ENCODE measurements at regions not wholly inside any gene's neighbourhood (a gene's known extent, or its start where the extent isn't known, plus 50 kb on each side); places are given as distances from the start of the nearest gene placed in this dataset.
A peak's percentile ranks its signal among the peaks of the same experiment; 100 is the strongest.

GRCh38 chrX:7263961-7264360 is 116.0 kb upstream of the PUDP start:
- ChIA-PET POLR2A (no interaction called here), CTCF (no interaction called here)
- ATAC-seq (ENCODE audit: low read depth) (no peak), DNase-seq (no peak)
- no peak overlapping the region for H3K27ac Mint-ChIP-seq
- H3K27me3 Mint-ChIP-seq, result no peaks in the 10 kb centered on the region
- H3K4me1 Mint-ChIP-seq, result peaks cover 39% of the 10 kb centered on the region
- H3K9me3 Mint-ChIP-seq, result no peaks in the 10 kb centered on the region
- intact Hi-C loops (cut with micrococcal nuclease), result no loop called here
- no peak for TF ChIP-seq CTCF (IDR thresholded peaks at IDR 0.05)
- H3K4me3 Mint-ChIP-seq, result no peak overlapping the region
- H3K36me3 Mint-ChIP-seq (ENCODE audit: low read depth), result peaks cover 5% of the 10 kb centered on the region

GRCh38 chrX:7263330-7263729 is 115.4 kb upstream of the PUDP start:
- DNase-seq (no peak), ATAC-seq (ENCODE audit: low read depth) (no peak)
- ChIA-PET POLR2A (no interaction called here), CTCF (no interaction called here)
- Mint-ChIP-seq H3K27ac (no peak overlapping the region), H3K4me3 (no peak overlapping the region), H3K27me3 (no peaks in the 10 kb centered on the region), H3K36me3 (ENCODE audit: low read depth) (peaks cover 9% of the 10 kb centered on the region), H3K9me3 (no peaks in the 10 kb centered on the region), H3K4me1 (peaks cover 39% of the 10 kb centered on the region)
- TF ChIP-seq CTCF (IDR thresholded peaks at IDR 0.05), result no peak
- intact Hi-C loops (cut with micrococcal nuclease), result no loop called here

GRCh38 chrX:7262551-7262950 is 114.6 kb upstream of the PUDP start:
- H3K36me3 Mint-ChIP-seq (ENCODE audit: low read depth), result peaks cover 12% of the 10 kb centered on the region

GRCh38 chrX:7261672-7262332 is 113.8 kb upstream of the PUDP start:
- ChIA-PET POLR2A (no interaction called here), CTCF (no interaction called here)
- ATAC-seq (ENCODE audit: low read depth) (peak; percentile 62), DNase-seq (no peak)
- TF ChIP-seq CTCF (IDR thresholded peaks at IDR 0.05), result no peak
- peak overlapping the region; percentile 64 for H3K4me3 Mint-ChIP-seq
- H3K36me3 Mint-ChIP-seq (ENCODE audit: low read depth), result peaks cover 16% of the 10 kb centered on the region
- H3K4me1 Mint-ChIP-seq, result peaks cover 39% of the 10 kb centered on the region
- intact Hi-C loops (cut with micrococcal nuclease), result loop anchor here (1.0 to 2.0 kb wide), 3 partner anchors 19 to 178 kb away; partner anchors contain the start of gene PUDP
- no peaks in the 10 kb centered on the region for H3K9me3 Mint-ChIP-seq
- H3K27me3 Mint-ChIP-seq, result no peaks in the 10 kb centered on the region
- H3K27ac Mint-ChIP-seq, result peak overlapping the region; percentile 89

More at GRCh38 chrX:7262551-7262950, 114.6 kb upstream of the PUDP start:
- intact Hi-C loops (cut with micrococcal nuclease), result no loop called here
- ATAC-seq (ENCODE audit: low read depth), result no peak
- Mint-ChIP-seq H3K4me1 (peaks cover 39% of the 10 kb centered on the region), H3K27ac (peak overlapping the region; percentile 89), H3K4me3 (no peak overlapping the region), H3K27me3 (no peaks in the 10 kb centered on the region), H3K9me3 (no peaks in the 10 kb centered on the region)
- CTCF ChIA-PET, result no interaction called here
- TF ChIP-seq CTCF (IDR thresholded peaks at IDR 0.05), result no peak
- no peak for DNase-seq
- POLR2A ChIA-PET, result no interaction called here

- ChIA-PET POLR2A (interaction anchor here (0.6 to 0.7 kb wide), 2 partner anchors 27 to 1099 kb away, joined by 7 to 8 read pairs; no protein-coding TSS in a partner anchor), CTCF (no interaction called here)
- peak; percentile 45 for ATAC-seq (ENCODE audit: low read depth)
- Mint-ChIP-seq H3K4me3 (peak overlapping the region; percentile 59), H3K4me1 (peaks cover 31% of the 10 kb centered on the region), H3K27me3 (no peaks in the 10 kb centered on the region), H3K9me3 (no peaks in the 10 kb centered on the region), H3K36me3 (ENCODE audit: low read depth) (peaks cover 21% of the 10 kb centered on the region), H3K27ac (peak overlapping the region; percentile 70)
- intact Hi-C loops (cut with micrococcal nuclease), result no loop called here
- TF ChIP-seq CTCF (IDR thresholded peaks at IDR 0.05), result no peak
- no peak for DNase-seq
These were observed 106.2 kb upstream of the PUDP start for GRCh38 chrX:7254144-7254543.
